PC-9 (cell line): ENCODE measurements at regions not wholly inside any gene's neighbourhood (a gene's known extent, or its start where the extent isn't known, plus 50 kb on each side); places are given as distances from the start of the nearest gene placed in this dataset.

ENCODE experiments used
- EZH2 ChIP-seq: fragments of 200-600 bp; sonication (generic); IDR thresholded peaks from 2 replicates; pipeline ENCODE4 v1.8.0; 2017; ENCODE audit warnings: antibody characterized with exemption, low read depth
- TF ChIP-seq, protein P1 (sequence below): fragments of 200-600 bp; sonication (generic); conservative IDR thresholded peaks from 2 replicates; pipeline ENCODE4 v1.6.1; 2017; ENCODE audit warnings: mixed run types, antibody characterized with exemption, mild to moderate bottlenecking, moderate library complexity

DNA sequence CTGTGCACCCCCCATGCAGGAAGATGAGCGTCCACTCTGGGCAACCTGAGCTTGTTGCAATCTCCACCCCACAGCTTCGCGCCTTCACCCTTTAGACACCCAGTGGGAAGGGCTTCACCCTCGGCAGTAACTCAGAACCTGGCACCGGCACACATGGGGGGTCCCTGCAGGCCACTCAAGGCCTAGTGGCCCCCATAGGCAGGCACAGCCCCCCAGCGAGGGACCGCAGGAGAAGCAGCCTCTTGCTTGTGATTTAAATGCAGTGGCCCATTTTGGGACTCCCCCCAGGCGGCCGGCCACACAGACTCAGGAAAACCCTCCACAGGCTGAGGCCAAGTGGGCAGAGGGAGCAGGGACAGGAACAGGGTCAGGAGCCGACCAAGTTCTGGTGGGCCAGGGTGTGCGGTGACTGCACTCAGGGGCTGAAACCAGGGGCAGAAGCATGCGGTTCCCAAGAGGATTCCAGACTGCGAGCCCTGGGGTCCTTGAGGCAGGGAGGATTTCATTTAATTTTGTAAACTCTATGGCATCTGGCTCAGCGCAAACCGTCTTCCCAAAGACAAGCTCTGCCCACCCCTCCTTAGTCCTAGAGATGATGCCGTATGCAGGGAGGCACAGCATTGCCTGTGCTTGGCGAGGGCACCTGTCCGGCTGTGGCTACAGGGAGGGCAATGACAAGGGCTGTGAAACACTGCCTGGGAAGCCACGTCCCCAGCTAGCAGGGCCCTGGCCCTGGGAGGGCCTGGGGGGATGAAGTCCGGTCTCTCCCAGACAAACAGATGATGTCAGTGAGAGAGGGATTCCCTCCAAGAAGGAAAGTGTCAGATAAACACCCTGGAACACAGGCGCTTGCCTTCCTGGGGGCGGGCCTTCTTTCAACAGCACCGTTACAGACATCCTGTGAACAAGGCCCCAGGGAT is 52.9 kb upstream of the GPR31 start:
- TF ChIP-seq, protein P1, sequence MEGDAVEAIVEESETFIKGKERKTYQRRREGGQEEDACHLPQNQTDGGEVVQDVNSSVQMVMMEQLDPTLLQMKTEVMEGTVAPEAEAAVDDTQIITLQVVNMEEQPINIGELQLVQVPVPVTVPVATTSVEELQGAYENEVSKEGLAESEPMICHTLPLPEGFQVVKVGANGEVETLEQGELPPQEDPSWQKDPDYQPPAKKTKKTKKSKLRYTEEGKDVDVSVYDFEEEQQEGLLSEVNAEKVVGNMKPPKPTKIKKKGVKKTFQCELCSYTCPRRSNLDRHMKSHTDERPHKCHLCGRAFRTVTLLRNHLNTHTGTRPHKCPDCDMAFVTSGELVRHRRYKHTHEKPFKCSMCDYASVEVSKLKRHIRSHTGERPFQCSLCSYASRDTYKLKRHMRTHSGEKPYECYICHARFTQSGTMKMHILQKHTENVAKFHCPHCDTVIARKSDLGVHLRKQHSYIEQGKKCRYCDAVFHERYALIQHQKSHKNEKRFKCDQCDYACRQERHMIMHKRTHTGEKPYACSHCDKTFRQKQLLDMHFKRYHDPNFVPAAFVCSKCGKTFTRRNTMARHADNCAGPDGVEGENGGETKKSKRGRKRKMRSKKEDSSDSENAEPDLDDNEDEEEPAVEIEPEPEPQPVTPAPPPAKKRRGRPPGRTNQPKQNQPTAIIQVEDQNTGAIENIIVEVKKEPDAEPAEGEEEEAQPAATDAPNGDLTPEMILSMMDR, result no peak
- no peak for TF ChIP-seq EZH2
